Mesothelial cell of epicardium (in vitro differentiated cells): ENCODE measurements at regions not wholly inside any gene's neighbourhood (a gene's known extent, or its start where the extent isn't known, plus 50 kb on each side); places are given as distances from the start of the nearest gene placed in this dataset.

Source experiments
- DNase-seq, 2 experiments: peaks; one replicate each; pipeline ENCODE4 v3.0.0; 2021; ENCODE audit warnings: low spot score in 2 of 2; ENCODE audit not compliant: unreplicated experiment in 2 of 2
- H3K27ac Mint-ChIP-seq: 2 replicates; pipeline ENCODE4 v1.8.0; 2021; ENCODE audit warnings: mixed read lengths
- H3K27me3 Mint-ChIP-seq: 2 replicates; pipeline ENCODE4 v1.8.0; 2021; ENCODE audit warnings: low read depth, mixed read lengths
- H3K36me3 Mint-ChIP-seq: 2 replicates; pipeline ENCODE4 v1.8.0; 2021; ENCODE audit warnings: mixed read lengths
- H3K4me1 Mint-ChIP-seq: 2 replicates; pipeline ENCODE4 v1.8.0; 2021; ENCODE audit warnings: mixed read lengths
- H3K4me3 Mint-ChIP-seq: 2 replicates; pipeline ENCODE4 v1.8.0; 2021; ENCODE audit warnings: mild to moderate bottlenecking, moderate library complexity, mixed read lengths
- H3K9me3 Mint-ChIP-seq: 2 replicates; pipeline ENCODE4 v1.8.0; 2021; ENCODE audit warnings: mixed read lengths
- TF ChIP-seq, protein P1 (sequence below): fragments of 200-600 bp; sonication (generic); IDR thresholded peaks from one replicate; pipeline ENCODE4 v1.5.0; 2021; ENCODE audit warnings: antibody characterized with exemption; ENCODE audit not compliant: unreplicated experiment

DNA sequence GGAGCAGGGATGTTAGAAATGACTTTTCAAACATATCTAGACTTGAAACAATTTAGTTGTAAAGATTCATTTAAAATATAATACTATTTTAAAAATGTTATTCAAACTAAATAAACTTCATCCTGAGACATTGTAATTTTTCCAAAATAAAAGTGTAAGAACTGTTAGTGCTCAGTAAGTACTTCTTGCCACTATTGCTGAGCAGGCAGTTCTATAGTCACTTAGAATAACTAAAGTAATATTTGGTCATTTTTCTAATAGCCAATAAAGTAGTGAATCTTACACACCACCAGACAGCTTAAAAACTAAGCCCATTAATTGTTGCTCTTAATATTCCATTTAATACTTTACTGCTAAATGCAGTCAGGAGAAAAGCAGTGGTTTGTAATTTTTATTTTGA lies 1120.0 kb upstream of the CDH10 start:
- DNase-seq: no peak
- TF ChIP-seq, protein P1, sequence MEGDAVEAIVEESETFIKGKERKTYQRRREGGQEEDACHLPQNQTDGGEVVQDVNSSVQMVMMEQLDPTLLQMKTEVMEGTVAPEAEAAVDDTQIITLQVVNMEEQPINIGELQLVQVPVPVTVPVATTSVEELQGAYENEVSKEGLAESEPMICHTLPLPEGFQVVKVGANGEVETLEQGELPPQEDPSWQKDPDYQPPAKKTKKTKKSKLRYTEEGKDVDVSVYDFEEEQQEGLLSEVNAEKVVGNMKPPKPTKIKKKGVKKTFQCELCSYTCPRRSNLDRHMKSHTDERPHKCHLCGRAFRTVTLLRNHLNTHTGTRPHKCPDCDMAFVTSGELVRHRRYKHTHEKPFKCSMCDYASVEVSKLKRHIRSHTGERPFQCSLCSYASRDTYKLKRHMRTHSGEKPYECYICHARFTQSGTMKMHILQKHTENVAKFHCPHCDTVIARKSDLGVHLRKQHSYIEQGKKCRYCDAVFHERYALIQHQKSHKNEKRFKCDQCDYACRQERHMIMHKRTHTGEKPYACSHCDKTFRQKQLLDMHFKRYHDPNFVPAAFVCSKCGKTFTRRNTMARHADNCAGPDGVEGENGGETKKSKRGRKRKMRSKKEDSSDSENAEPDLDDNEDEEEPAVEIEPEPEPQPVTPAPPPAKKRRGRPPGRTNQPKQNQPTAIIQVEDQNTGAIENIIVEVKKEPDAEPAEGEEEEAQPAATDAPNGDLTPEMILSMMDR: no peak
- H3K9me3 Mint-ChIP-seq: peaks cover 16% of the 10 kb centered on the region
- H3K27me3 Mint-ChIP-seq: no peaks in the 10 kb centered on the region
- no peak overlapping the region for H3K27ac Mint-ChIP-seq
- no peaks in the 10 kb centered on the region for H3K36me3 Mint-ChIP-seq
- no peak overlapping the region for H3K4me3 Mint-ChIP-seq
- H3K4me1 Mint-ChIP-seq: peaks cover 11% of the 10 kb centered on the region

DNA sequence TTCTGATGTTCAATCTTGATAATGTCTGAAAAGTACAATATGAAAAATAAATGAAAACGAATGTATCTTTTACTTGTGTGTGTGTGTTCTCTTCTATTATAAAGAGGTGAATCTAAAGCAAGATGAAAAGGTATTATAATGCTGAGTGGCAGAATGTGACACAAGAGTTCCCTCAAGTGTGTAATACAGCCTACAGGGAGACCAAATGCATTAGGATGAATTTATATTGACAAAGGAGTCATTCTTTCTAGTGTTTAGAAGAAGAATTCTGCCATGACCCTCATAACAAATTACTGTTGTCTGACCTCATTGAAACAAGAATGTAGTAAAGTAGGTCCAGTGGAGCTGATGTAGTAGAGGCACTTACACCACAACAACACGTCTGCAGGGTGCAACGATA lies 1119.0 kb upstream of the CDH10 start:
- Mint-ChIP-seq H3K4me3 (no peak overlapping the region), H3K4me1 (peaks cover 11% of the 10 kb centered on the region), H3K36me3 (no peaks in the 10 kb centered on the region), H3K27ac (no peak overlapping the region), H3K9me3 (peaks cover 10% of the 10 kb centered on the region), H3K27me3 (no peaks in the 10 kb centered on the region)
- no peak for DNase-seq
- TF ChIP-seq, protein P1: no peak

DNA sequence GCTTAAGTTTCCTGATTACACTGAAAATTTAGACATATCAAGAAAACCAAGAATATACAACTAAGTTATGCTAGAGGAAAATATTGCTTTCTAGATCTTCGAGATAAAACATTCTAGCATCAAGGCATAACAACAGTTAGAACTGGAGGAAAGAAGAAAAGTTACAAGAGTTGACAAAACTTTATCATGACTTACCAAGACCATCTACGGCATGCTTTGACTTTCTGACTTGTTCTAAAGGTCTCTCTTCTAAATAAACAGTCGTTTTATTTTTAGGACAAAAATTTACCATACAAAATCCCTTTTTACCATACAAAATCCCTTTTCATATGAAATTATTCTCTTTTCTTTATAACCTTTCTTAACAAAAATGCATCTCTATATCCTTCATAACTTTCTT lies 1110.1 kb upstream of the CDH10 start:
- DNase-seq: no peak
- Mint-ChIP-seq H3K27me3 (no peaks in the 10 kb centered on the region), H3K4me1 (no peaks in the 10 kb centered on the region), H3K9me3 (peaks cover 60% of the 10 kb centered on the region), H3K27ac (no peak overlapping the region), H3K36me3 (no peaks in the 10 kb centered on the region), H3K4me3 (no peak overlapping the region)
- TF ChIP-seq, protein P1: no peak

DNA sequence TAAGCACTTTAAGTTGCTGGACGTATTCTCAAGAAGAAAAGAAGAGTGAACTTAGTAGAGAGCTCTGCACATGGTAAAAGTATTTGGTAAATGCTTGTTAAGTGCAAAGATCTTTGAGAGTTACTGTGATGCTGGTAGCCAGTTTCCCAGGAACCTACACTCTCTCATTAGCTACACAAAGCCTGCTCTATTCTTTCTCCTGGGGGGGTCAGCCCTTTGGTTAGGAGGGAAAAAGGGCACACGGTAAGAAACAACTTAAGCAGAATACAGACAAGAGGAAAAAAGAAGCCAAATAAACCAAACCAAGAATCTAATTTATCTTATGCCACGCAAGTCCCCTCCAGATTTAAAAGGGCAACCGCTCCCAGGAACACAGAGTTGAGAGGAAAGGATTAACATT lies 1100.1 kb upstream of the CDH10 start:
- TF ChIP-seq, protein P1: no peak

DNA sequence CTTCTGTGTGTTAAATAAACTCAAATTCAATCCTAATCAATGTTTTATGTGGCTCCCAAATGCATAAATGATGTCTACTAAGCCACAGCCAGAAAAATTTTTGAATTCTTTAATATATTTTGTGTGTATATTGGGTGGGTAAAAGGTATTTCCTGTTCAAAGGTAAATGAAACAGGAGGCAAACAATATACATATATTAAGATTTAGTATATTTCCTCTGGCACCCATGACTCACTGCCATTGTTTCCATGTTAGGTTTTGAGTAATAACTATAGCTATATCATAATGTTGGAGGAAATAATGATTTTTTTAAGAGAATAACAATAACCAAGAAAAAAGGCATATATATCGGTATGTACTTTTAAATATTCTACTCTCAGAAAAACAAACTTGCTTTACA lies 1071.9 kb upstream of the CDH10 start:
- Mint-ChIP-seq H3K4me1 (no peaks in the 10 kb centered on the region), H3K27me3 (peaks cover 5% of the 10 kb centered on the region), H3K27ac (no peak overlapping the region), H3K36me3 (no peaks in the 10 kb centered on the region), H3K4me3 (no peak overlapping the region), H3K9me3 (no peaks in the 10 kb centered on the region)
- no peak for DNase-seq
- TF ChIP-seq, protein P1: no peak

More for the DNA sequence above, 1100.1 kb upstream of the CDH10 start:
- Mint-ChIP-seq H3K36me3 (no peaks in the 10 kb centered on the region), H3K4me1 (no peaks in the 10 kb centered on the region), H3K27ac (no peak overlapping the region), H3K4me3 (no peak overlapping the region), H3K27me3 (no peaks in the 10 kb centered on the region), H3K9me3 (peaks cover 18% of the 10 kb centered on the region)
- DNase-seq: no peak

DNA sequence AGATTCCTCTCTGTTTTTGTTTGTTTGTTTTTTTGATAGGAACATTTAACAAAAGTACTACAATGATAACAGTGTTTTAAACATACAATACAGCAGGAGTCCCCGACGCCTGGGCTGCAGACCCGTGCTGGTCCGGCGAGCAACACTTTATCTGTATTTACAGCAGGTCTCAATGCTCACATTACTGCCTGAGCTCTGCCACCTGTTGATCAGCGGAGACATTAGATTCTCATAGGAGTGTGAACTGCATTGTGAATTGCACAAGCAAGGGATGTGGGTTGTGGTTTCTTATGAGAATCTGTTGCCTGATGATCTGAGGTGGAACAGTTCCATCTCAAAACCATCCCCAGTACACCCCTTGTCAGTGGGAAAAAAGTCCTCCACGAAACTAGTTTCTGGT lies 1068.5 kb upstream of the CDH10 start:
- Mint-ChIP-seq H3K4me1 (no peaks in the 10 kb centered on the region), H3K27ac (no peak overlapping the region), H3K4me3 (no peak overlapping the region), H3K36me3 (no peaks in the 10 kb centered on the region), H3K27me3 (peaks cover 5% of the 10 kb centered on the region), H3K9me3 (no peaks in the 10 kb centered on the region)
- DNase-seq: no peak
- TF ChIP-seq, protein P1: no peak
